HEK293 (cell line): ENCODE measurements at regions not wholly inside any gene's neighbourhood (a gene's known extent, or its start where the extent isn't known, plus 50 kb on each side); places are given as distances from the start of the nearest gene placed in this dataset.

ENCODE experiments used
- MEIS1 ChIP-seq: sonication (generic); formaldehyde crosslinking; IDR thresholded peaks from 2 replicates; pipeline ENCODE4 v1.8.1; 2022; ENCODE audit warnings: missing genetic modification reagents, mild to moderate bottlenecking, borderline replicate concordance
- ZNF274 ChIP-seq, 2 experiments: fragments of 200-500 bp in 1 of 2; fragments of 450-650 bp in 1 of 2; sonication (Bioruptor generic) in 1 of 2; formaldehyde crosslinking in 1 of 2; IDR thresholded peaks; 2 replicates each; pipeline versions ENCODE4 v1.5.1 to v1.6.1; 2014 to 2016; ENCODE audit warnings: borderline replicate concordance in 1 of 2, inconsistent platforms in 1 of 2, low read length in 1 of 2, missing biosample characterization in 1 of 2, missing genetic modification characterization in 1 of 2

GRCh38 chr4:31998807-31999206 lies 1278.6 kb downstream of the PCDH7 start:
- TF ChIP-seq MEIS1 (CRISPR knock-in tag) (no peak), ZNF274 (IDR thresholded peaks at IDR 0.05; ENCODE audit: low read length) (no peak), ZNF274 (tag by site-specific recombination; IDR thresholded peaks at IDR 0.05; ENCODE audit: borderline replicate concordance) (no peak)
